Activated CD8-positive, alpha-beta T cell treated with anti-CD3 and anti-CD28 coated beads for 36 hours (primary cell): ENCODE measurements at regions not wholly inside any gene's neighbourhood (a gene's known extent, or its start where the extent isn't known, plus 50 kb on each side); places are given as distances from the start of the nearest gene placed in this dataset.

Experiments used
- ATAC-seq: fragments of 200-7000 bp; cut with Tn5 transposase; one replicate; pipeline ENCODE4 v1.10.0; 2021; ENCODE audit warnings: mild to moderate bottlenecking, moderate library complexity
- CTCF ChIA-PET: fragments of 350-600 bp; sonication (Branson Sonifier 250); formaldehyde crosslinking; loops from one replicate; lab custom pipeline; 2021; ENCODE audit warnings: antibody characterized with exemption; lab: Charles Lee
- POLR2A ChIA-PET: fragments of 350-600 bp; sonication (Branson Sonifier 250); formaldehyde crosslinking; loops from one replicate; lab custom pipeline; 2021; ENCODE audit warnings: antibody characterized with exemption; lab: Charles Lee
- DNase-seq: peaks from one replicate; pipeline ENCODE4 v3.0.0-alpha.2; 2020
- H3K27ac Mint-ChIP-seq: one replicate; pipeline ENCODE4 v1.8.0; 2021; ENCODE audit warnings: mild to moderate bottlenecking, mixed read lengths
- H3K27me3 Mint-ChIP-seq: one replicate; pipeline ENCODE4 v1.8.0; 2021; ENCODE audit warnings: mixed read lengths
- H3K36me3 Mint-ChIP-seq: one replicate; pipeline ENCODE4 v1.8.0; 2021; ENCODE audit warnings: low read depth, mixed read lengths
- H3K4me1 Mint-ChIP-seq: one replicate; pipeline ENCODE4 v1.8.0; 2021; ENCODE audit warnings: low read depth, mixed read lengths
- H3K4me3 Mint-ChIP-seq: one replicate; pipeline ENCODE4 v1.8.0; 2021; ENCODE audit warnings: mild to moderate bottlenecking, moderate library complexity, mixed read lengths
- H3K9me3 Mint-ChIP-seq: one replicate; pipeline ENCODE4 v1.8.0; 2021; ENCODE audit warnings: mixed read lengths
- CTCF ChIP-seq: fragments of 200-600 bp; IDR thresholded peaks from one replicate; pipeline ENCODE4 v1.8.0; 2022; ENCODE audit warnings: antibody characterized with exemption, mild to moderate bottlenecking
- intact Hi-C: fragments of 100-400 bp; cut with micrococcal nuclease; formaldehyde crosslinking; loops from one replicate; pipeline ENCODE4 v1.10.0; 2022

- no peak for TF ChIP-seq CTCF
- H3K9me3 Mint-ChIP-seq: no peaks in the 10 kb centered on the region
- H3K4me1 Mint-ChIP-seq: no peaks in the 10 kb centered on the region
- H3K27ac Mint-ChIP-seq: no peak overlapping the region
- no peaks in the 10 kb centered on the region for H3K27me3 Mint-ChIP-seq
- ChIA-PET POLR2A (no interaction called here), CTCF (no interaction called here)
- ATAC-seq: no peak
- H3K4me3 Mint-ChIP-seq: no peak overlapping the region
- H3K36me3 Mint-ChIP-seq: no peaks in the 10 kb centered on the region
- DNase-seq: no peak
- intact Hi-C loops: no loop called here
These were observed 399.9 kb downstream of the SQOR start for GRCh38 chr15:46034755-46035154.

GRCh38 chr15:46039703-46040102 is 404.9 kb downstream of the SQOR start:
- intact Hi-C loops: no loop called here
- POLR2A ChIA-PET: no interaction called here
- CTCF ChIA-PET: no interaction called here
- no peak overlapping the region for H3K4me3 Mint-ChIP-seq
- DNase-seq (no peak), ATAC-seq (no peak)
- no peak for TF ChIP-seq CTCF
- H3K27ac Mint-ChIP-seq: no peak overlapping the region
- H3K36me3 Mint-ChIP-seq: no peaks in the 10 kb centered on the region
- no peaks in the 10 kb centered on the region for H3K27me3 Mint-ChIP-seq
- no peaks in the 10 kb centered on the region for H3K4me1 Mint-ChIP-seq
- H3K9me3 Mint-ChIP-seq: no peaks in the 10 kb centered on the region

- Mint-ChIP-seq H3K27ac (no peak overlapping the region), H3K9me3 (no peaks in the 10 kb centered on the region), H3K4me3 (no peak overlapping the region), H3K4me1 (no peaks in the 10 kb centered on the region), H3K27me3 (no peaks in the 10 kb centered on the region), H3K36me3 (no peaks in the 10 kb centered on the region)
- TF ChIP-seq CTCF: no peak
- POLR2A ChIA-PET: no interaction called here
- DNase-seq (no peak), ATAC-seq (no peak)
- CTCF ChIA-PET: no interaction called here
- intact Hi-C loops: no loop called here
These were observed 407.1 kb downstream of the SQOR start for GRCh38 chr15:46041905-46042304.

- no peaks in the 10 kb centered on the region for H3K4me1 Mint-ChIP-seq
- H3K9me3 Mint-ChIP-seq: no peaks in the 10 kb centered on the region
- no peaks in the 10 kb centered on the region for H3K36me3 Mint-ChIP-seq
- DNase-seq (no peak), ATAC-seq (no peak)
- no peaks in the 10 kb centered on the region for H3K27me3 Mint-ChIP-seq
- no peak overlapping the region for H3K4me3 Mint-ChIP-seq
- TF ChIP-seq CTCF: no peak
- ChIA-PET POLR2A (no interaction called here), CTCF (no interaction called here)
- H3K27ac Mint-ChIP-seq: no peak overlapping the region
- intact Hi-C loops: no loop called here
These were observed 425.2 kb downstream of the SQOR start for GRCh38 chr15:46059921-46060594.

GRCh38 chr15:46061002-46061401 is 426.2 kb downstream of the SQOR start:
- Mint-ChIP-seq H3K36me3 (no peaks in the 10 kb centered on the region), H3K4me3 (no peak overlapping the region), H3K4me1 (no peaks in the 10 kb centered on the region), H3K9me3 (no peaks in the 10 kb centered on the region), H3K27ac (no peak overlapping the region), H3K27me3 (no peaks in the 10 kb centered on the region)
- POLR2A ChIA-PET: interaction anchor here (0.5 kb wide), 1 partner anchor 251 kb away, joined by 3 read pairs; no protein-coding TSS in a partner anchor
- no peak for ATAC-seq
- no peak for DNase-seq
- CTCF ChIA-PET: no interaction called here
- intact Hi-C loops: no loop called here
- no peak for TF ChIP-seq CTCF
